Mammary epithelial cell (primary cell): ENCODE measurements at regions not wholly inside any gene's neighbourhood (a gene's known extent, or its start where the extent isn't known, plus 50 kb on each side); places are given as distances from the start of the nearest gene placed in this dataset.

Experiments used
- CTCF ChIP-seq, 2 donors: IDR thresholded peaks in 1 of 2; conservative IDR thresholded peaks in 1 of 2; 2 replicates each; pipeline ENCODE4 v1.5.1; 2011 to 2012; ENCODE audit warnings: inconsistent platforms in 2 of 2, low read length in 2 of 2, mild to moderate bottlenecking in 2 of 2, control low read depth in 1 of 2, low read depth in 1 of 2; ENCODE audit not compliant: insufficient read depth in 1 of 2; ENCODE audit errors: extremely low read depth in 1 of 2
- EZH2 ChIP-seq: IDR thresholded peaks from 2 replicates; pipeline ENCODE4 v1.6.1; 2012; ENCODE audit warnings: low read length, inconsistent platforms, borderline replicate concordance

DNA sequence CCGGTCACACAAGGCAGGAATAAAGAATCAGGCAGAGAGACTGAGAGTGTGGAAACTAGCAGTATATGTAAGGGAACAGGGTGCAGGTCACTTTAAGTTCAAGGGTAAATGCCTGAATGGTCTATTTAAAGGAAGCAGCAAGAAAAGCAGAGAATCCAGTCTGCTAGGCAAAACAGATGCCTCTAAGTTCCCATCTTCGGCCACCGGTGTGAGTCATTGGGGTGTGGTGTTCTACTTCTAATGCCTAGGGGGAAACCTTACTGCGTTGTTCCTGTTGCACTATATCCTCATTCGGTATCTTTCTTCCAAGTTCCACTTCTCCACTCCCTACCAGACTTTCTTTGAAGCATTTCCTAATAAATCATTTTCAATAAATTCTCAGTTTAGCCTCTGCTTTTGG, 259.9 kb downstream of the HHIPL2 start:
- TF ChIP-seq CTCF (conservative IDR thresholded peaks at IDR 0.05 in 1 of 2, IDR thresholded peaks at IDR 0.05 in 1 of 2; ENCODE audit: extremely low read depth in 1 of 2, insufficient read depth in 1 of 2, low read depth in 1 of 2, low read length in 2 of 2) (peak in 1 of 2 donors; percentile 6), EZH2 (no peak)
